ENCODE measurements at regions not wholly inside any gene's neighbourhood (a gene's known extent, or its start where the extent isn't known, plus 50 kb on each side); places are given as distances from the start of the nearest gene placed in this dataset.

DNA sequence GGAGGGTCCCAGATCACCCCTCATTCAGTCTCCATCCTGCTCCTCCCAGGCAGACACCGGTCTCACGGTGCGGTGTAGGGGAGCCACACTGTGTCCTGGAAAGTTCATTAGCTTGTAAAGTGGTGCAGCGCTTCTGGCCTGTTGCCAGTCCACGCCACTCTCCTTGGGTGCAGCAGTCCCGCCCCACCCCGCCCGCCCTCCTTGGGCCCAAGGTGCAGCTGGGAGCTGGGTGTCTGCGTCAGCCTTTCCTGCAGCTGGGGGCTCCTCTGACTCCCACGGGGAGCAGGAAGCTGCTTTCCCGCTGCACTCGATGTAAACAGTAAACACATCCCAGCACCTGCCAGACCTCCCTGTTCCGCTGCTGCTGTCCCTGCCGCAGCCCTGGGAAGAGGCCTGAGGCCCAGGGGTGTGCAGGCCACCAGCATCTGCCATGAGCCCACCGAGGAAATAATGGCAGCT lies 53.8 kb upstream of the ASB18 start:
- Mint-ChIP-seq H3K9me3 (peaks cover 0 to 4% of the 10 kb centered on the region in 2 donors), H3K27ac (no peak overlapping the region), H3K36me3 (no peaks in the 10 kb centered on the region)
- ATAC-seq (no peak), DNase-seq (ENCODE audit: low spot score in 2 of 2) (no peak)

DNA sequence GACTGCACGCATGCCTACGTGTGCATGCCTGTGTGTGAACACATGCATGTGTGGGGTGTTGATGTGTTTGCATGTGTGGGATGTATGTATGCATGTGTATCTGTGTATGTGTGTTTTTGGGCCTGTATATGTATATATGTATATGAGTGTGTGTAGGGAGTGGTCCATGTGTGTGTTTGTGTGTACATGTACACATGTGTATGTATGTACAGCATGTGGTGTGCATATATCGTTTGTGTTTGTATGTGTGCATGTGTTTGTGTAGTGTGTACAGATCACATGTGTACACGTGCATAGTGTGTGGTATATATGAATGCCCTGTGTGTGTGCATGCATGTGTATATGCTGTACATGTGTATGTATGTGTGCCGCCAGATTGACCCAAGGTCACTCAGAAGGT lies 54.2 kb upstream of the ASB18 start:
- Mint-ChIP-seq H3K27ac (no peak overlapping the region), H3K9me3 (peaks cover 0 to 4% of the 10 kb centered on the region in 2 donors), H3K36me3 (no peaks in the 10 kb centered on the region)
- ATAC-seq (no peak), DNase-seq (ENCODE audit: low spot score in 2 of 2) (no peak)

DNA sequence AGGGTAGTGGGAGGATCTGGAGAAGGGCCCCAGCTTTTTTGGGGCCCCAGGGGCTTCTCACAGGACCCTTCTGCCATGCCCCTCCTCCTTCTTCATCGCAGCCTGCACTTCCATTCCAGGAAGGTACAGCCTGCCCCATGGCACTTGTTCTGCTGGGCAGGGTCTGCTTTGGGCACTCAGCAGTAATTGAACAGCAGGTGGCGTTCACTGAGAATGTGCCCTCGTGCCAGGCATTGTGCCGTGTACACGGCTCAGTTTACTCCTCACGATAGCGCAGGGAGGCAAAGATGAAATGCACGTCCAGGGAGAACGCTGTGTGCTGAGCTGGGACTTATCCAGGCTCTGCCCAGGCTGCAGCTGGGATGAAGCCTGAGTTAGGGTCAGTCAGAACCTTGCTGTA lies 54.8 kb upstream of the ASB18 start:
- no peak for DNase-seq (ENCODE audit: low spot score in 2 of 2)
- Mint-ChIP-seq H3K36me3 (no peaks in the 10 kb centered on the region), H3K27ac (no peak overlapping the region), H3K9me3 (no peaks in the 10 kb centered on the region)
- no peak for ATAC-seq

DNA sequence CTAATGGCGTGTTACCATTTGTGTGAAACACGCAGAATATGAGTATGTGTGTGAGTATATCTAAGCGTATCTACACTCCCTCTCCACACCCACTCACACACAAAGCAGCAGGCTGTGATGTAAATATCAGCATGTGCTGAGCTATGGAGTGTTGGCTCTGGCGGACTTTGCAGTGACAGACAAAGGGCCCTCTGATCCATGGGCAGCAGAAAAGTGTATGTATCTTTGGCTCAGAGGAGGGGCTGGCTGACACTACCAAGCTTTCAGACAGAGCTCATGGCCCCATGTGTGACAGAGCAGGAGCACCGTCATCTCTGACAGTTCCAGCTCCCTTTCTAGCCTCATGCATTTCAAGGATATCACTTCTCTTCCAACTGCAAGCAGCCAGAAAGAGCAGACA lies 57.2 kb upstream of the ASB18 start:
- no peak overlapping the region for H3K27ac Mint-ChIP-seq
- DNase-seq (ENCODE audit: low spot score in 2 of 2) (no peak), ATAC-seq (no peak)
- H3K36me3 Mint-ChIP-seq = no peaks in the 10 kb centered on the region
- no peaks in the 10 kb centered on the region for H3K9me3 Mint-ChIP-seq

DNA sequence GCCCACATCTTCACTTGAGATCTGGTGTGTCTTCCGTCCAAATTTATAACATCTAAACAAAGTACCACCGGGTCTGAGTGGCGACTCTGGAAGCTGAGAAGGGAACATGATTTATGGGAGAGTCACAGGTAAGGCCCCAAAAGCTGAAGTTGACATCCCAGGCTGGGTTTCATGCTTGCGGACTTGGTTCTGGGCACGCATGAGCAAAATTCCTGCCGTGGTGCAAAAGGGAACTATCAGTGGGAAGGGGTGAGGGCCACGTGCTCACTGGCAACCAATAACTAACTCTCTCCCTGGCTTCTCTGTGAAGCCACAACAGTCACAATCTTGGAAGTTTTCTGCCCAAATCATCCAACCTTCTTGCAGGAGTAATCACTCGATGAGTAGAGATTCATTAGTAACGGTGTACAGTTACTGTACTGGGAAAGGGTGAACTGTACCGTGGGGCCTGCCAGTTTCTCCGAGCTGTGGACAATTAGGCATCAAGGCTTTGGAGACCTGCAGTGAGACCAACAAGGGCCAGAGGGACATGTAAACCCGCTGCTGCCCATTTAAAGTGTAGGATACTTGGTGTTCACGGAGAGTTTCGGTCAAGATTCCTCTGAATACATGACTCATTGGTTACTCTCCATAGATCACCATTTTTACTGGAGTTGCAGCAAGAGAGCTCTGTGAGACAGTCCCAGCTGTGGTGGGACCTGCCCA lies 69.4 kb upstream of the ASB18 start:
- ATAC-seq (no peak), DNase-seq (ENCODE audit: low spot score in 2 of 2) (no peak)
- no peaks in the 10 kb centered on the region for H3K9me3 Mint-ChIP-seq
- no peak overlapping the region for H3K27ac Mint-ChIP-seq
- no peaks in the 10 kb centered on the region for H3K36me3 Mint-ChIP-seq

DNA sequence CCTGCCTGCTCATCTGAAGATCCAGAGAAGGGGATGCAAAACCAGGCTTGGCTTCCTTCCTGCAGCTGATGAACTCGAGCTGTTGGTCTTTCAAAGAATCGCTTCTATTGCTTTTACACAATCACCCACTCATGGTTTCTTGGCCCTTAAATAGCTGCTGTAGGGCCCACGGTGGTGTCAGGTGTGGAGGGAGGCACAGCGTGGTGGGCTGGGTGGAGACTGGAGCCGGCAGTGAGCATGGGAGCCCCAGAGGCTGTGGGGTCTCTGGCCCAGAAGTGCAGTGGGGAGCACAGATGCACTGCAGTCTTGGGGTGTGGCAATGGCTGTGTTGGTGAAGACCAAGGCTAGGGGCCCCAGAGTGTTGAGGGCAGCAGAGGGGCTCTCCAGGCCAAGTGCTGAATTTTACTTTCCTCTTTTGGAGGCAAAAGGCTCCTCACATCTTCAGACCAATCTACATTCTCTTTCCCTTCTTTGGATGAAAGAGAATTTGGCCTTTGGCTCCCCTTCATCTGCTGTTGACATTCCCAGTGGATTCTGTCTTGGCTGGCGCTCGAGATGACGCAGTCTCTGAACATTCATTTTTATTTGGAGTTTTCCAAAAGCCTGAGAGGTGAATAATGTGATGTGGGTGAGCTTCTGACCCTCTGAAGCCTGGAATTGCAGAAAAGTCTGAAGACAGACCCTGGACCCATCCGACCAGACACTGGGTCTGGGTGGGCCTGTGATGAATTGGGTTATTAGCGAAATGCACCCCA lies 70.1 kb upstream of the ASB18 start:
- ATAC-seq = no peak
- no peaks in the 10 kb centered on the region for H3K9me3 Mint-ChIP-seq
- no peak for DNase-seq (ENCODE audit: low spot score in 2 of 2)
- H3K36me3 Mint-ChIP-seq = no peaks in the 10 kb centered on the region
- H3K27ac Mint-ChIP-seq = no peak overlapping the region

DNA sequence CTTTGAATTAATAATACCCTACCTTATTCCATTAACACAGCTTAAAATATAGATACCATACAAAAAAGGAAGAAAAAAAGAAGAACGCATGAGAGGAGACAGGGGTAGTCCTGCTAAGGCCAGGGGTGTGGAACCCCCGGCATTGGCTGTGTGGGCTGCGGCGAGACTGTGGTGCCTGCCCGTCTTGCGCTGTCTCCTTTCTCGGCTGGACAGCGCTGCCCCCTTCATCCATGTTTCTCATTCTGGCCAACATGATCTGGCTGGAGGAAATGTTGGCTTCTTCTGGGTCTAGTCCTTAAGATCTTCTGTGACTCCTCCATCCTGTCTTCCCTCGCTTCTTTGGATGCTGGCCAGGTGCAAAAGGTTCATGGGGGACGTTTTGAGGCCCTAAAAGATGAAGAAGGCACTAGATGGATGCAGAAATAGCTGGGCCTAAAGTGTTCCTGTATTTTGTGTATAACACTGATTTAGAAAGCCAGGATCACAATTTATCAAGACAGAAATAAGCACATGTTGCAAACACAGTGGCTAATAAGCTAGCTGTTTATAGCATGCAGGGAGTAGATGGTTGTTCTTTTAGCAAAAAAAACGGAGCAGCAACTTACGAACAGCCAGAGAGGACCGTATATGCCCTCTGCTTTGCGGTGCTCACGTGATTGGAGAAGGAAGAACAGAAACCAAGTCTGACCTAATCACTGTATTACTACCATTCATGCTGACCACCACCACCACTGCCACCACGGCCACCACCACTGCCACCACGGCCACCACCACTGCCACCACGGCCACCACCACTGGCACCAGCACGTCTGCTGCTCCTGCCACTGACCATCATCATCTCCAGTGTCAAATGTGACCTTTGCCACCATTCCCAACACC lies 71.7 kb upstream of the ASB18 start:
- DNase-seq (ENCODE audit: low spot score in 2 of 2) = no peak
- no peaks in the 10 kb centered on the region for H3K9me3 Mint-ChIP-seq
- no peaks in the 10 kb centered on the region for H3K36me3 Mint-ChIP-seq
- no peak overlapping the region for H3K27ac Mint-ChIP-seq
- no peak for ATAC-seq

DNA sequence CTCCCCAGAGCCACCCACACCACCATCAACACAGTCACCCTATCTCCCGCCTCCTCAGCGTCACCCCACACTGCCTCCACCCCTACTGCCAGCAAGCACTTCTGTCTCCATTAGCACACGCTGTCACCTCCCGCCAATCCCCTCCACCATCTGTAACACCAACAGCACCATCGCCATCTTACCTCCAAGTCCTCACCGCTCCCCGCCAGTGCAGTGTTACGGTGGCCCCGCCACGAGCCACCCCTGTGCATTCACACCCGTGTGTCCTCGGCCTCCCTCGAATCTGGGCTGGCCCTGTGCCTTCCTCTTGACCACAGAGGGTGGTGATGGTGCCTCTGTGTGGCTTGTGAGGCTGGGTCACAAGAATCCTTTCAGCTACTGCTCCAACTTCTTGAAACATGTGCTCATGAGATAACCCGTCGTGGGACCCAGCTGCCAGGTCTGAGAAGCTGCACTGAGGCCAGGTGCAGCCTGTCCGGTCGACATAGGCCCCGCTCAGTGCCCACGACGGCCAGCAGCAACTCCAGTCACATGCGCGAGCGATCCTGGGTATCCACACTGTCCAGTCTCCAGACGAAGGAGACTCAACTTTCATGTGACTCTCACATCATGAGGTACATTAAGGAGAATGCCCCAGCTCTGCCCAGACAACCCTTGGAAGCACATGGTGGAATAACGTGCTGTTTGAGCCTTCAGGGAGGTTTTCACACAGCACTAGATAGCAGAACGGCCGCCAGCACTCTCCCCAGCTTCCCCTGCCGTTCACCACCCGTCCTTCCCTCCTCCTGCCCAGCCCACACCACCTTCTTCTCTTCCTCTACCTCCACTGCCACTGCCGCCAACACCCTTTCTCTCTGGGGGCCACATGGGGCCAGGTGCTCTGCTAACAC lies 72.6 kb upstream of the ASB18 start:
- no peaks in the 10 kb centered on the region for H3K9me3 Mint-ChIP-seq
- ATAC-seq = no peak

DNA sequence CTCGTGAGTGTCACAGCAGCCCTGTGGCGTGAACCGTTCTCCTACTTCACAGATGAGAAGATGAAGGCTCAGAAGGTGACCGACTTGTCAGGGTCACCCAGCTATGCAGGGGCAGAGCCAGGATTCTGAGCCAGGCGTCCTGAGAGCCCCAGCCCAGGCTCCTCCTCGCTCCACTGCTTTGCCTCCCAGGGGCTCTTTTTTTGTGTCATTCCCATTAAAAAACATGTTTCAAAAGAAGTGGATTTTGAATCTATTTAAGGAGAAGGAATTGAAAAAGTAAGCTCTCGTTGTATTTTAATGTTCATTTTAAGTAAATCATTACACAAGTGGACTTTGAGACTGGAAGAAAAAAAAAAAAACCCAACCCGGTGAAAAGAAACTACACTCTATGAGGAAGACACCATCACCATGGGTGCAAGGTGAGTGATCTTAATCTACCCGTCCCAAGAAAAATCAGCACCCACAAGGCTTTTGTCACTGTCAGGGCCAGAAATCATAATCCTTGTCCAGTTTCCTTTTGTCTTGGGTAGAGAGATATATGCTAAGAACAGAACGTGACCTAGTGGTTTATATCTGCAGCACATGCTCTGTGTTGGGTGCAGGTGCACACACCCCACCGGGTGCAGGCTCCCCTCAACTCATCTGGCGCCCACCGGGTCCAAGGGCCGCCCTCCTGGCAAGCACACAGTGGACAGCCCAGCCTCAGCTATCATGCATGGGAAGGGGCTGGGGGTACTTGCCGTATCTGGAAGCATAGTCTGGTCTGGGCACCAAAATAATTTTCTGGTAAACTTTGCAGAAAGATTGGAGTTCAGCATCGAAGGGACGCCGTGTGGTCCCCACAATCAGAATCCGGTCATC lies 73.5 kb upstream of the ASB18 start:
- ATAC-seq (no peak), DNase-seq (ENCODE audit: low spot score in 2 of 2) (no peak)
- no peaks in the 10 kb centered on the region for H3K9me3 Mint-ChIP-seq
- no peak overlapping the region for H3K27ac Mint-ChIP-seq
- no peaks in the 10 kb centered on the region for H3K36me3 Mint-ChIP-seq

More for the DNA sequence above, 72.6 kb upstream of the ASB18 start:
- DNase-seq (ENCODE audit: low spot score in 2 of 2) = no peak
- H3K27ac Mint-ChIP-seq = no peak overlapping the region
- no peaks in the 10 kb centered on the region for H3K36me3 Mint-ChIP-seq

DNA sequence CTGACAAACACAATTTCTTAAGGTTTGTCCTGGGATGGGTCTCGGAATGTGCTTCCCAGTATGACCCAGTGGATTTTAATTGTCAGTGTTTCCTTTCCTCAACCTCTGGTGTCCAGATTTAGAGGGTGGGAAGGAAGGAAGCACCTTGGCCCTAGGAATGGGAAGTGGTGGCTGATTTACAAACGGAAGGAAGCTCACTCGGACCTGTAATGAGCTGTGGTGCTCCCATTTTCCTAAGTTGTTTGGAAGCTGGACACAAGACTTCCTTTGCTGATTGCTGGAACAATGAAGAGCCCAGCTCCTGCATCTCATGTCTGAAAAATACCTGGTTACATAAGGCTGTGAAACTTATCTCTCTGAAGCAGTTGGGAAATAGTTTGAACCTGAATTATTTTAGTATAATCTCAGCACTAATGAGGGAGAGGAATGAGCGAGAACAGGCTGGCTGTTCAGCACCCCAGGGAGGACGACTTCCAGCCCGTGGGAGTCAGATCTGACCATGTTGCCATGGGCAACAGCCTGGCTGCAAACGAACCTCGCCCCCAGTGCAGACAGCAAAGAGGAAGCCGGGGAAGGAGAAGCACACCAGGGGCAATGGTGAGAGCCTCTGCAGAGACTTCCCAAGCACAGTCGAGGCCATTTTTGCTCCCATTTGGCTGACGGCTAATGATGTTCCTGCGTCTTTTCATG lies 74.4 kb upstream of the ASB18 start:
- DNase-seq (ENCODE audit: low spot score in 2 of 2) (no peak), ATAC-seq (no peak)
- H3K9me3 Mint-ChIP-seq = no peaks in the 10 kb centered on the region
- H3K36me3 Mint-ChIP-seq = no peaks in the 10 kb centered on the region
- H3K27ac Mint-ChIP-seq = no peak overlapping the region

DNA sequence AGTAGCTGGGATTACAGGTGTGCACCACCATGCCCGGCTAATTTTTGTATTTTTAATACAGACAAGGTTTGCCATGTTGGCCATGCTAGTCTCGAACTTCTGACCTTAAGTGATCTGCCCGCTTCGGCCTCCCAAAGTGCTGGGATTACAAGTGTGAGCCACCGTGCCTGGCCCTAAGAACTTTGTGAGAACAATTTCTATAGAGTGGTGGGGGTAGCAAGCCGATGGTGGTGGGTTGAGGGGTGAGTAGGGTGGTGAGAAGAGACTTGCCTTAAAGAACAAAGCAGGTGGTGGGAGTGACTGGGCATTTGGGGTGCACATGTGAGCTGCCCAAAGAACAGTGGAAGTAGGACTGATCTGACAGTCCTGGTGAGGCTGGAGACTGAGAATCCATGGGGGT lies 76.0 kb upstream of the ASB18 start:
- ATAC-seq (no peak), DNase-seq (ENCODE audit: low spot score in 2 of 2) (no peak)
- no peaks in the 10 kb centered on the region for H3K9me3 Mint-ChIP-seq
- no peaks in the 10 kb centered on the region for H3K36me3 Mint-ChIP-seq
- H3K27ac Mint-ChIP-seq = peak overlapping the region in 1 of 2 donors; percentile 65

DNA sequence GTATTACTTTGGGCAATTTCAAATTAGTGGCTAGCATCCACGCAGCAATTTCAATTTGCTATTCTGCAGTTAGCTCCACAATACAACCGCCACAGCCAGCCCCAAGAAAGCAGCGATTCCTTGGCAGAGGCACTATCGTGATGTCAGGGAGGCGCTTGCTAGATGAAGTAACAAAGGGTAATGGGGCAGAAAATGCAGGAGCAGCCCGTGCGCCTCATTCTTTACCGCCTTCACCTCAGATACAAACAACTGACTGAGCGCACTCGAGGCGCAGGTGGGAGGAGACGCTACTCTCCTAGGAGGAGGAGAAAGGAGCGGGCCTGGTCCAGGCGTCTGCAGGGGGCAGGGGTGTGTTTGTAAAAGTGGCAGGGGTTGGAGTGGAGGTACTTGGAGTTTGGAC lies 76.9 kb upstream of the ASB18 start:
- H3K36me3 Mint-ChIP-seq = no peaks in the 10 kb centered on the region
- ATAC-seq (no peak), DNase-seq (ENCODE audit: low spot score in 2 of 2) (no peak)
- no peak overlapping the region for H3K27ac Mint-ChIP-seq
- no peaks in the 10 kb centered on the region for H3K9me3 Mint-ChIP-seq

DNA sequence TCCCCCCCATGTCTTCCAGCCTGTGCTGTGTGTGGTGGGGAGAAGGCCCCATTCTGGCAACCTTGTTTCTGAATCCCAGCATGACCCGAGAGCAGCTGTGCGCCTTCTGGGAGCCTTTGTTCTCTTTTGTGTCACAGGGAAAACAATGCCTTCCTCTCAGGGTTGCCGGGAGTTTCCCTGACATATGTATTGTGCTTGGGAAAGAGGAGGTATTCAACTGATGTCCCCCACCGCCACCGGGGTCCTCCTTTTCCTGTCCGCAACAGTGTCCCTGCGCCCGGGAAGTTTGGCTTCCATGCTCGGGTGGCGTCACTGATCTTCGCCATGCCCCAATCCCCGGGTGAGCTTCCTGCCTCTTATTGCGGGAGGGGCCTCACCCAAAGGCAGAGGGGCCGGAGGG lies 77.5 kb upstream of the ASB18 start:
- no peak overlapping the region for H3K27ac Mint-ChIP-seq
- no peaks in the 10 kb centered on the region for H3K9me3 Mint-ChIP-seq
- H3K36me3 Mint-ChIP-seq = no peaks in the 10 kb centered on the region
- ATAC-seq = no peak
- no peak for DNase-seq (ENCODE audit: low spot score in 2 of 2)

DNA sequence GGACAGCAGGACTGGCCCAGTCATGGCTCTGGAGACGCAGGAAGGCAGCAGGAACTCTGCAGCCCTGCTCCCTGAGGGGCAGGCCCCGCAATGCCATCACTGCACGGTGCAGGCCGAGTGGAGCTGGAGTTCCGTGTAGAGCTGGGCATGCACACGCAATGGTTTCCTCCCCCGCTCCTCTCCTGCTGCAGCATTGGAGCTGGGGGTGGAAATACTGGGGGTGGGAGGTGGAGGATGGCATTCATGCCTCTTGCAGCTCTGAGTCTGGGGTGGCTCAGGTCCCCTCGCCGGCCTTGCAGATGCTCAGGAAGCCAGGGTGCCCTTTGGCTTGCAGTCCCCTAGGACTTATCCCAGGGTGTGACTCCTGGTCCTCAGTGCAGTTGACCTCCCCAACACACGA lies 78.3 kb upstream of the ASB18 start:
- DNase-seq (ENCODE audit: low spot score in 2 of 2) = no peak
- no peak for ATAC-seq
- H3K36me3 Mint-ChIP-seq = no peaks in the 10 kb centered on the region

DNA sequence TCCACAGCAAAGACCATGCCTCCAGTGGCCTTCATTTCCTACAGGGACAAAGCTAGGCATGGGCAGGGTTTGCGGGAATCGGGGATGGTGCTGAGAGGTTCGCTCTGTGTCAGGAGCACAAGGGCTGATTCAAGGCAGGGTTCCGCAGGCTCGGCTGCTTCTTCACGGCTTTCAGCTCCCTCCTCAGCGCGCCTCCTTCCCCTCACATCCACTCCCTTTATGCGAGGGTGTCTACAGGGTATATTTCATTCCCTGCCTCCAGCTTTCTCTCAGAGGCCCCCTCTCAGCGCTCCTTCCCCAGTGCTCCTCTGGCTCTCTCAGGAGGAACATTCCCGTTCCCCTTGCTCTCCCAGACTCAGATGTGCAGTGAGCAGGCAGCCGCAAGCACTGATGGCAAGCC lies 78.7 kb upstream of the ASB18 start:
- no peaks in the 10 kb centered on the region for H3K36me3 Mint-ChIP-seq
- no peak for ATAC-seq
- no peak overlapping the region for H3K27ac Mint-ChIP-seq
- no peak for DNase-seq (ENCODE audit: low spot score in 2 of 2)
- H3K9me3 Mint-ChIP-seq = no peaks in the 10 kb centered on the region

More for the DNA sequence above, 78.3 kb upstream of the ASB18 start:
- H3K9me3 Mint-ChIP-seq = no peaks in the 10 kb centered on the region
- no peak overlapping the region for H3K27ac Mint-ChIP-seq
